Activated CD4-positive, alpha-beta T cell treated with anti-CD3 and anti-CD28 coated beads, Interleukin-2, Interleukin-6, amounts not matched to agents 100 ng/mL and 50 ng/mL, durations not matched to agents 16 hours and 8 hours (primary cell): ENCODE measurements at regions not wholly inside any gene's neighbourhood (a gene's known extent, or its start where the extent isn't known, plus 50 kb on each side); places are given as distances from the start of the nearest gene placed in this dataset.
"Not testable (repeated sequence)": the region's sequence is repeated elsewhere in the genome, so short reads cannot be mapped to it uniquely, and the experiment has no call there.

Experiments used
- DNase-seq: peaks from one replicate; pipeline ENCODE4 v3.0.0-alpha.2; 2020

- DNase-seq = not testable (repeated sequence)
Measured at GRCh38 chr3:95587641-95588040, 1226.8 kb upstream of the EPHA6 start.

DNA sequence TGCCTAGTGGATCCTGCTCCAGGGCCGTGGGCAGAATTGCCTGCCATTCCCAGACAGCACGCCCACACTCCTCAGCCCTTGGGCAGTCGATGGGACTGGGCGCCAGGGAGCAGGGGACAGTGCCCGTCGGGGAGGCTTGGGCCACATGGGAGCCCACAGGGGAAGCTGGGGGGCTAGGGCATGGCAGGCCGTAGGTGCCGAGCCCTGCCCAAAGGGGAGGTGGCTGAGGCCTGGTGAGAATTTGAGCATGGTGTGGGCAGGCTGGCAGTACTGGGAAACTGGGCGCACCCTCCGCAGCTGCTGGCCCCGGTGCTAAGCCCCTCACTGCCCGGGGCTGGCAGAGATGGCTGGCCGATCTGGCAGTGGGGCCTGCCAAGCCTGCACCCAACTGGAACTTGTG, 1225.9 kb upstream of the EPHA6 start:
- DNase-seq = no peak

DNA sequence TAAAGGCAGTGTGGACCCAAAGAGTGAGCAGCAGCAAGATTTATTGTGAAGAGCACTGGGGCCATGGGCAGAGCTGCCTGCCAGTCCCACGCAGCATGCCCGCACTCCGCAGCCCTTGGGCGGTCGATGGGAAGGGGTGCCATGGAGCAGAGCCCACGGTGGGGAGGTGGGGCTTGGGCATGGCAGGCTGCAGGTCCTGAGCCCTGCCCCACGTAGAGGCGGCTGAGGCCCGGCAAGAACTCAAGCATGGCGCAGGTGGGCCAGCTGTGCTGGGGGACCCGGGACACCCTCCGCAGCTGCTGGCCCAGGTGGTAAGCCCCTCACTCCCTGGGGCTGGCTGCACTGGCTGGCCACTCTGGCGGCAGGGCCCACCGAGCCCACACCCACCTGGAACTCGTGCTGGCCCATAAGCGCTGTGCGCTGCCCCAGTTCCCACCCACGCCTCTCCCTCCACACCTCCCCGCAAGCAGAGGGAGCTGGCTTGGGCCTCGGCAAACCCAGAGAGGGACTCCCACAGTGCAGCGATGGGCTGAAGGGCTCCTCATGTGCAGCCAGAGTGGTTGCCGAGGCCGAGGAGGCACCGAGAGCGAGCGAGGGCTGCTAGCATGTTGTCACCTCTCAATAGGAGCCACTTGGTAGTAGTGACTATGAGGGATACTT, 1218.8 kb upstream of the EPHA6 start:
- no peak for DNase-seq

DNA sequence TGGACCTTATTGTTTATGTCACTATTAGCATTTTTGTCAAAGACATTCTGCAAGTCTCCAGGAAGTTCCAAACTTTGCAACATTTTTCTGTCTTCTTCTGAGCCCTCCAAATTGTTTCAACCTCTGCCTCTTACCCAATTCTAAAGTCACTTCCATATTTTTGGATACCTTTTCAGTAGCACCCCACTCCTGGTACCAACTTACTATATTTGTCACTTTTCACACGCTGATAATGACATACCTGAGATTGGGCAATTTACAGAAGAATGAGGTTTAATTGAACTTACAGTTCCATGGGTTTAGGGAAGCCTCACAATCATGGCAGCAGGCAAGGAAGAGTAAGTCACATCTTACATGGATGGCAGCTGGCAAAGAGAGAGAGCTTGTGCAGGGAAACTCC, 1206.5 kb upstream of the EPHA6 start:
- no peak for DNase-seq

DNA sequence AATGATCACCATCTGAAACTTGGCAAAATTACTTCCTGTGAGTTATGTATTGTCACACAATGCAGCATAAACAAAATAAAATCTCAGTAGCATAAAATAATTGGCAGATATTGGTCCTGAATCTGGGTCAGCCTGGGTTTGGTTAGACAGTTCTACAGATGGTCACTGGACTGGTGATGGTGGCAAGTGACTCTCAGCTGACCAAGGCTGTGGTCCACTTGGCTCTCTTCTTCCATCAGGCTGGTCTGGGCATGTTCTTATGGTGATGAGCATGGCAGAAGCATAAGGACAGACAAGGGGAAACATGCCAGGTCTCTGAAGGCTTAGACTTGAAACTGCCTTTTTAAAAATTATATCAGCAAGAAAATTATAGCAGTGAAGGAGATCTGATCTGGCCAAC, 1205.0 kb upstream of the EPHA6 start:
- no peak for DNase-seq

- DNase-seq = no peak
Measured at GRCh38 chr3:95612611-95613010, 1201.8 kb upstream of the EPHA6 start.

GRCh38 chr3:95613993-95614392, 1200.4 kb upstream of the EPHA6 start:
- no peak for DNase-seq

- DNase-seq = no peak
Measured at GRCh38 chr3:95615592-95616310, 1198.6 kb upstream of the EPHA6 start.

DNA sequence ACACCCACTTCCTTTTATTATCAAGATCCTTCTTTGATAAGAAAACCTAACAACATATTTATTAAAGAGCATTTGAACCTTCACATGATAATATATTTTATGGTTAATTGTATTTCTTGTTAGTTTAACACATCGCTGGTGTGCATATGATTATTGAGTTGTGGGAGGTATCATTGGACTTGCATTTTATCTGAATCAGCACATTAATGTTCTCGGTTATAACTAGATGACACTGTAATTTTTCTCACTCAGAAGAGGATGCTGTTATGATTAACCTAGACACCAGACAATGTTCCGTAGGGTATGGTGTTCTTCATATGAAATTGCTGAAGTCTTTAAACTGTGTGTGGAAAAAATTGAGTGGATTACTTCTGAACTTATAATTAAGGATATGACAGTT, 1188.3 kb upstream of the EPHA6 start:
- no peak for DNase-seq

- DNase-seq = no peak
Measured at GRCh38 chr3:95627293-95627692, 1187.1 kb upstream of the EPHA6 start.

- no peak for DNase-seq
Measured at GRCh38 chr3:95627697-95628096, 1186.7 kb upstream of the EPHA6 start.

- no peak for DNase-seq
Measured at GRCh38 chr3:95629802-95630201, 1184.6 kb upstream of the EPHA6 start.

GRCh38 chr3:95645291-95645690, 1169.1 kb upstream of the EPHA6 start:
- DNase-seq = no peak

DNA sequence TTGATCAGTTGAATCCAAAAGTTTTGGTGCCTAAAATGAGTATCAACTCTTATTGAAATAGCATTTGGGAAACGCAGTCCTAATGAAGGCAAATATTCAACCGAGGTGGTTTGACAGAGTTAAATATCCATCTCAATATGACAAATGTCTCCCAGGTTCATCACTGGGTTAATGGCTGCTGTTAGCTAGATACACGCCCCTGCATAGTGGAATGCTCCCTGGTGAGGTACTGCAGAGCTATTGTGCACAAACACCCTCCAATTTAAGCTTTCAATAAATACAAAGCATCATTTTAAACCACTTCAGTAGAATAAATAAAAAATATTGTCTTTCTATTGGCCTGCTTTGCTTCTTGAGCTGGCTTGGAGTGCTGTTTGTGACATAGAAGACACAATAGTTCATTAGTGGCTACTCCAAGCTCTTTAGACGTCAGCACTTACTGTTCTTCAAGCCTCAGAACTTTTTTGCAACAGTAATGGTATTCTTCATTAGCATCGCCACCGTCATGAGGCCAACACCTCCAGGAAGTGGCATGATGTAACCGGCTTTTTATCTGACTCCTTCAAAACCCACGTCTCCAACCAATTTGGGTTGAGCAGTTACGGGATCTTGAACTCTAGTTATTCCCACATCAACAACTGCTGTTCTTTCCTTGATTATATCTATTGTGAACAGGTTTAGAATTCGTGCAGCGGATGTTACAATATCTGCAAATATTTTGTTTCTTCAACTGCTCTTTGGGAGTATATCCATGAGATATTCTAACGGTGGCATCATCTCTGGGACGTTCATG, 1159.6 kb upstream of the EPHA6 start:
- DNase-seq = no peak

- no peak for DNase-seq
Measured at GRCh38 chr3:95655363-95655986, 1158.9 kb upstream of the EPHA6 start.

DNA sequence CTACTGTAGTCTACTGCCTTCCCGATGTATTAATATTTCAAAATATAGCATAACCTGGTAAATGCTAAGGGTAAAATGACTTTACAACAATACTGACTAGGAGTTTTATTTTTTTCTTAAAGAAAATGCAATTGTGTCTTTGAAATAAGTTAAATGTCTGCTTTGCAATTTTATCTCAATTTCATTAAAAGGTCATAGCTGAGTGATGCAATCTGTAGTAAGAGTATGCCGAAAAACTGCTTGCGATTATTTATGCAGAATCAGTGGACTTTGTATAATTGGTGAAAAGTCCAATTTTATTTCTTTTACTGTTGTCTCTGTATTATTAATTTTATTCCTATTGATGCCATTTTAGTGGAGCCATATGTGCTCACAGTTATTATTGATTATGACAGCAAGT, 1143.6 kb upstream of the EPHA6 start:
- no peak for DNase-seq

DNA sequence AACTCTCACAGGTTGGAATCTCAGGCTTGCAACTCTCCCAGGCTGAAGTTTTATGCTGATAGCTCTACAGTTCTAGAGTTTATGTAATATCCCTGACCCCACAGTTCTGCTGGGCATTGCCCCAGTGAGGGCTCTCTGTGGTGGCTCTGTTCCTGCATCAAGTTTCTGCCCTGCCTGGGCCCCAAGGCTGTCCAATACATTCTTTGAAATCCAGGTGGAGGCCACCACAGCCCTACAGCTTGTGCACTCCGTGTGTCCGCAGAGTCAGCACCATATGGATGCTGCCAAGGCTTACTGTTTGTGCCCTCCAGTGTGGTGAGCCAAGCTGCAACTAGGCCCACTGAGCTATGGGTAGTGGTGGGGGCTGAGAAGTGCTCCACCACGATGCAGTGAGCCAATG, 1141.2 kb upstream of the EPHA6 start:
- DNase-seq = no peak

GRCh38 chr3:95705786-95706418, 1108.5 kb upstream of the EPHA6 start:
- DNase-seq = peak; percentile 17

- no peak for DNase-seq
Measured at GRCh38 chr3:95707268-95707667, 1107.1 kb upstream of the EPHA6 start.

- DNase-seq = no peak
Measured at GRCh38 chr3:95710684-95711083, 1103.7 kb upstream of the EPHA6 start.

- no peak for DNase-seq
Measured at GRCh38 chr3:95711789-95712188, 1102.6 kb upstream of the EPHA6 start.

- no peak for DNase-seq
Measured at GRCh38 chr3:95715128-95715527, 1099.3 kb upstream of the EPHA6 start.

DNA sequence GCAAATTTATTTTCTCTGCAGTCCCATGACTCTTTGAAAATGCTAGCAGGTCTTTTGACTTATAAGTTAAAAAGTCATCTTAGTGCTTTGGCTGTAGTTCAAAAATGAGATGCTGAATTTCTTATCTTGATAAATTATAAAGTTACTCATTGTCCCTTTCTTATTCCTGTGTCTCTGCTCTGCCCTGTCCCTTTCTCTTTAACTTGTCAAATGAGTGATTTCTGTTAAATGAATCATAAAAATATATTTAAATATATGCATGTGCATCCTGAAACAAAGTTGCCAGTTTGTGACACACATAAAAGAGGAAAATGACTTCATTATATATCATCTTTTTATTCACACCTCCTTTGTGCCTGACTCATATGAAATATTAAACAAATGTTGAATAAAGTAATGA, 1097.3 kb upstream of the EPHA6 start:
- DNase-seq = no peak
